Thoracic aorta (tissue), 2 donors: ENCODE measurements at regions not wholly inside any gene's neighbourhood (a gene's known extent, or its start where the extent isn't known, plus 50 kb on each side); places are given as distances from the start of the nearest gene placed in this dataset.

Experiments used
- ATAC-seq: fragments of 150-250 bp; one replicate; pipeline ENCODE4 v1.8.0; 2017; ENCODE audit warnings: low read depth; ENCODE audit not compliant: insufficient number of reproducible peaks, low FRiP score
- DNase-seq: peaks from one replicate; pipeline ENCODE4 v3.0.0-alpha.2; 2020; ENCODE audit warnings: low spot score
- H3K27ac ChIP-seq, 2 donors: fragments of 200-600 bp; sonication (generic); 1 replicate in 1 of 2; 2 replicates in 1 of 2; pipeline ENCODE4 v1.5.1; 2016; ENCODE audit warnings: mild to moderate bottlenecking in 2 of 2, moderate library complexity in 2 of 2
- H3K27me3 ChIP-seq: fragments of 200-600 bp; sonication (generic); replicated peaks from 2 replicates; pipeline ENCODE4 v1.6.0; 2016; ENCODE audit warnings: mild to moderate bottlenecking; ENCODE audit not compliant: insufficient read depth
- H3K36me3 ChIP-seq: fragments of 200-600 bp; sonication (generic); one replicate; pipeline ENCODE4 v1.5.1; 2016
- H3K4me1 ChIP-seq, 2 donors: fragments of 200-600 bp; sonication (generic); 1 replicate in 1 of 2; 2 replicates in 1 of 2; pipeline versions ENCODE4 v1.5.1 to v1.6.0; 2016; ENCODE audit warnings: low read depth in 2 of 2, mild to moderate bottlenecking in 1 of 2; ENCODE audit not compliant: control insufficient read depth in 1 of 2
- H3K4me3 ChIP-seq: fragments of 200-600 bp; sonication (generic); 2 replicates; pipeline ENCODE4 v1.5.1; 2016; ENCODE audit warnings: mild to moderate bottlenecking
- H3K9me3 ChIP-seq: fragments of 200-600 bp; sonication (generic); 2 replicates; pipeline ENCODE4 v1.5.1; 2016
- CTCF ChIP-seq: fragments of 200-600 bp; sonication (generic); IDR thresholded peaks from one replicate; pipeline ENCODE4 v1.5.1; 2019; ENCODE audit warnings: antibody characterized with exemption

- DNase-seq: no peak
These were observed 189.9 kb upstream of the FOXN2 start for GRCh38 chr2:48124592-48124991.

GRCh38 chr2:48126162-48126561 is 188.3 kb upstream of the FOXN2 start:
- no peak for DNase-seq
- Histone ChIP-seq H3K4me3 (no peak overlapping the region), H3K27me3 (no peaks in the 10 kb centered on the region), H3K4me1 (no peaks in the 10 kb centered on the region), H3K27ac (no peak overlapping the region), H3K9me3 (no peaks in the 10 kb centered on the region), H3K36me3 (no peaks in the 10 kb centered on the region)
- TF ChIP-seq CTCF: no peak
- ATAC-seq: no peak

More at GRCh38 chr2:48124592-48124991, 189.9 kb upstream of the FOXN2 start:
- ATAC-seq: no peak
- Histone ChIP-seq H3K4me3 (no peak overlapping the region), H3K4me1 (no peaks in the 10 kb centered on the region), H3K36me3 (no peaks in the 10 kb centered on the region), H3K27me3 (no peaks in the 10 kb centered on the region), H3K27ac (no peak overlapping the region), H3K9me3 (no peaks in the 10 kb centered on the region)
- no peak for TF ChIP-seq CTCF

- Histone ChIP-seq H3K4me1 (peaks cover 3 to 10% of the 10 kb centered on the region in 2 donors), H3K4me3 (no peak overlapping the region), H3K36me3 (no peaks in the 10 kb centered on the region), H3K9me3 (no peaks in the 10 kb centered on the region), H3K27me3 (no peaks in the 10 kb centered on the region), H3K27ac (no peak overlapping the region)
- TF ChIP-seq CTCF: no peak
- DNase-seq (no peak), ATAC-seq (no peak)
These were observed 186.8 kb upstream of the FOXN2 start for GRCh38 chr2:48127612-48128191.

GRCh38 chr2:48129293-48129950 is 185.1 kb upstream of the FOXN2 start:
- Histone ChIP-seq H3K36me3 (no peaks in the 10 kb centered on the region), H3K4me1 (peaks cover 3 to 10% of the 10 kb centered on the region in 2 donors), H3K4me3 (no peak overlapping the region), H3K9me3 (no peaks in the 10 kb centered on the region), H3K27ac (no peak overlapping the region), H3K27me3 (no peaks in the 10 kb centered on the region)
- no peak for TF ChIP-seq CTCF
- no peak for ATAC-seq
- DNase-seq: no peak

GRCh38 chr2:48131539-48132270 is 182.8 kb upstream of the FOXN2 start:
- no peak overlapping the region for H3K4me3 ChIP-seq
- H3K9me3 ChIP-seq: no peaks in the 10 kb centered on the region
- DNase-seq (no peak), ATAC-seq (no peak)
- H3K27ac ChIP-seq: no peak overlapping the region
- H3K36me3 ChIP-seq: no peaks in the 10 kb centered on the region
- no peak for TF ChIP-seq CTCF
- peaks cover 3 to 10% of the 10 kb centered on the region in 2 donors for H3K4me1 ChIP-seq
- H3K27me3 ChIP-seq: no peaks in the 10 kb centered on the region
